K562 (cell line): ENCODE measurements at regions not wholly inside any gene's neighbourhood (a gene's known extent, or its start where the extent isn't known, plus 50 kb on each side); places are given as distances from the start of the nearest gene placed in this dataset.

ENCODE experiments used
- MAX ChIP-seq: sonication (generic); formaldehyde crosslinking; IDR thresholded peaks from 2 replicates; pipeline ENCODE4 v1.9.0; 2022; ENCODE audit warnings: mild to moderate bottlenecking, missing genetic modification reagents
- MCM3 ChIP-seq: fragments of 450-650 bp; IDR thresholded peaks from 2 replicates; pipeline ENCODE4 v1.6.1; 2016
- PCBP1 ChIP-seq: fragments of 200-400 bp; formaldehyde crosslinking; IDR thresholded peaks from 2 replicates; pipeline ENCODE4 v1.6.1; 2018; ENCODE audit warnings: mild to moderate bottlenecking, low read depth, low read length; ENCODE audit not compliant: poor library complexity, severe bottlenecking
- POLR2AphosphoS2 ChIP-seq: IDR thresholded peaks from 2 replicates; pipeline ENCODE4 v1.6.1; 2012; ENCODE audit warnings: low read length, improper control_type of control experiment
- ZBTB34 ChIP-seq: fragments of 250-450 bp; sonication (Bioruptor Pico); IDR thresholded peaks from 2 replicates; pipeline ENCODE4 v1.8.0; 2021; ENCODE audit warnings: mild to moderate bottlenecking, moderate library complexity
- ZNF407 ChIP-seq: fragments of 450-650 bp; IDR thresholded peaks from 2 replicates; pipeline ENCODE4 v1.6.1; 2016; ENCODE audit warnings: low read depth

GRCh38 chr10:35857860-35858259 lies 215.8 kb upstream of the FZD8 start (continued):
- no peak for TF ChIP-seq PCBP1
- no peak for TF ChIP-seq MAX (CRISPR knock-in tag)
- no peak for TF ChIP-seq POLR2AphosphoS2
- no peak for TF ChIP-seq MCM3
- no peak for TF ChIP-seq ZNF407
- TF ChIP-seq ZBTB34 (CRISPR knock-in tag) = no peak
